ENCODE measurements at regions not wholly inside any gene's neighbourhood (a gene's known extent, or its start where the extent isn't known, plus 50 kb on each side); places are given as distances from the start of the nearest gene placed in this dataset.

DNA sequence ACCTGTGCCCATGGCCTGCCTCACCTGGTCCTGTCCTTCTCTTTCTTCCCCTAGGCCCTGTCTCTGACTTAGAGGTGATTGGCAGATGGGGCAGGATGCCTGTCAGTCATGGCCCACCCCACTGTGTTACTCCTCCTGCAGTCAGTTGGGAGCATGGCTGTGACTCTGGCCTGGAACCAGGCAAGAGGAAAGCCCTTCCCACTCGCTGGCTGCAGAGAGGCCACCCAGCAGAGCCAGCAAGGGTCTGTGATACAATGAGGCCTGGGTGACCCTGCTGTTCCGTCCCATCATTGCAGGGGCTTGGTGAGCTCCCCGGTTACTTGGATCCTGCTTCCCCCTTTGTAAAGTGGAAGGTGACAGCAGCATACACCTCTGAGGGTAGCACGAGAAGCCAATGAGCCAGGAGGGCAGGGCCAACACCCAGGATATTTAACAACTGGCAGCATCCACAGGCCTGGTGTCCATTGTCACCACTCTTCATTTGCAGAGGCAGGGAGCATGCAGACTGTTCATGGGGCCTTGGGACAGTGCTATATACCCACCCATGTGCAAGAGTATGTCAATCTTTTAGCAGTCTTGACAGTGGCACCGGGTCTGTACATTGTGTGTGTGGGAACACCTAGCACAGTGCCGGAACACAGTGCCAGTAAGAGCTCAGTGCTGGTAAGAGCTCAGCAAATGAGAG is 191.0 kb upstream of the C1orf174 start:
- H3K4me3 ChIP-seq (ENCODE audit: low read depth, low read length): no peak overlapping the region
- DNase-seq (ENCODE audit: low read depth): no peak
- no peak for TF ChIP-seq CTCF (IDR thresholded peaks at IDR 0.05; ENCODE audit: low read depth, low read length, missing control alignments)

DNA sequence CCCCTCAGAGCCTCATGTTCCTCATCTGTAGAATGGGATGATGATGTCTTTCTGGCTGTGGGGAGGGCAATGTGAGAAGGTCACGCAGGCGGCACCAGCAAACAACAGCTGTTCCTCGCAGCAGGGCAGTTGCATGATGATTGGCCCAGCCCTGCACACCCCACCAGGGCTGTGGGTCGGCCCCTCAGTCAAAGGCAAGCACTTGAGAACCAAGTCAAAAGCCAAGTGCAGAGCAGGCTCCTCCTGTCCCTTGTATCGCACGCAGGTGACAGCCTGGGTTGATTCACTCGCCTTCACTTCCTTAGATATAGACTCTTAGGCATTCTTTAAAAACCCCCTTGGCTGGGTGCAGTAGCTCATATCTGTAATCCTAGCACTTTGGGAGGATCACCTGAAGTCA is 191.9 kb upstream of the C1orf174 start:
- no peak for DNase-seq (ENCODE audit: low read depth)
- H3K4me3 ChIP-seq (ENCODE audit: low read depth, low read length): no peak overlapping the region
- no peak for TF ChIP-seq CTCF (IDR thresholded peaks at IDR 0.05; ENCODE audit: low read depth, low read length, missing control alignments)

- H3K4me3 ChIP-seq (ENCODE audit: low read depth, low read length): no peak overlapping the region
- no peak for TF ChIP-seq CTCF (IDR thresholded peaks at IDR 0.05; ENCODE audit: low read depth, low read length, missing control alignments)
- no peak for DNase-seq (ENCODE audit: low read depth)
These were observed 193.9 kb upstream of the C1orf174 start for GRCh38 chr1:4093856-4094565.

DNA sequence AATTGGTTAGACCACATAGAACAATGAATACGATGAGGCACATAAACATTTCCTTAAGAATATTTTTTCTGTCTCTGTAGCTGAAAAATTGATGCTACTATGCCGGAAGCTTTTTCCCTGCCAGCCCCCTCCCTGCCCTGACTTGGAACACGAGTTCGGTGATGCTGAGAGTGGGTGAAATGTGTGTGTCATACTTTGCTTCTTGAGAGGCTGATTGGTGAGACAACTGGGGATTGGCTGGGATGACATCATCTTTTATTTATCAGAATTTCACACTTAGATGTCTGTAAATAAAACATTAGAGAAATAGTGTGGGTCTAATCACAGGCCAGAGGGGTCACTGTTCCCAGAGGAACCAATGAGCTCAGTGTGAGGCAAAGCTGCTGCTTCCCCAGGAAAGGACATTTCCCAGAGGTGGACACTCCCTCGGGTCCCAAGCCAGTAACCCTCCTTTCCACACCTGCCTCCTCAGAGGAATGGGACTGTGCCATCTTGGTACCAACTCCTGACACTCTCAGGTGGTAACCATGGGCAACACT is 195.4 kb upstream of the C1orf174 start:
- no peak for TF ChIP-seq CTCF (IDR thresholded peaks at IDR 0.05; ENCODE audit: low read depth, low read length, missing control alignments)
- no peak overlapping the region for H3K4me3 ChIP-seq (ENCODE audit: low read depth, low read length)
- DNase-seq (ENCODE audit: low read depth): no peak

DNA sequence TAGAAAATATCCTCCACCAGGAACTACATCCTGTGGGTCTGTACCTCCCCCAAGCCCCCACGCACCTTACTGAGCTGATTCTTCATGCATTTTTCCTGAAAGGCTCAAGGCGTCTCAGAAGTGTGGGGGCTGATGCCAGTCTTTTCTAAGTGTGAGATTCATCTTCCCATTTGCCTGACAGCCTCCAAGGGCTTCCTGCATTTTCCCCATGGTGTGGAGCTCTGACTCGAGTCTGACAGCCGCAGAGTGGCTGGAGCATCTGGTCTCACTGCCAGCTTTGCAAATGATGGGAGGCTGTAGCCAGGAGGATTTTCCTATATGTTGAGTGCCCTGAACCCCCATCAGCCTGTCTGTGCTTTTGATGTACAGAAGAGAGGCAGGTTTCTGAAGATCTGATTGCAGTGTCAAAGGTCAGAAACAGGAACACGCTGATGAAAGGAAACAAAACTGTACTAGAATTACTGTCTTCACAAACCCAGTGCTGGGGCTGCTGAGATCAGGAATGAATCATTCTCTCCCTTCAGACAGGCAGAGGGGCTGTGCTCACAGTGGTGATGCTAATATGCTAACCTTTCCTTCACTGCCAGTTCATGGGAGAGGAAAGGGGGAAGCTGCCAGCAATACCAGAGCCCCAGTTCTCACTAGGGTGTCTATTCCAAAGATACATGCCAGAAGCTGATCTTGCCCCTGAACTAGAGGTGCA is 201.5 kb upstream of the C1orf174 start:
- no peak for TF ChIP-seq CTCF (IDR thresholded peaks at IDR 0.05; ENCODE audit: low read depth, low read length, missing control alignments)
- DNase-seq (ENCODE audit: low read depth): no peak
- H3K4me3 ChIP-seq (ENCODE audit: low read depth, low read length): no peak overlapping the region

DNA sequence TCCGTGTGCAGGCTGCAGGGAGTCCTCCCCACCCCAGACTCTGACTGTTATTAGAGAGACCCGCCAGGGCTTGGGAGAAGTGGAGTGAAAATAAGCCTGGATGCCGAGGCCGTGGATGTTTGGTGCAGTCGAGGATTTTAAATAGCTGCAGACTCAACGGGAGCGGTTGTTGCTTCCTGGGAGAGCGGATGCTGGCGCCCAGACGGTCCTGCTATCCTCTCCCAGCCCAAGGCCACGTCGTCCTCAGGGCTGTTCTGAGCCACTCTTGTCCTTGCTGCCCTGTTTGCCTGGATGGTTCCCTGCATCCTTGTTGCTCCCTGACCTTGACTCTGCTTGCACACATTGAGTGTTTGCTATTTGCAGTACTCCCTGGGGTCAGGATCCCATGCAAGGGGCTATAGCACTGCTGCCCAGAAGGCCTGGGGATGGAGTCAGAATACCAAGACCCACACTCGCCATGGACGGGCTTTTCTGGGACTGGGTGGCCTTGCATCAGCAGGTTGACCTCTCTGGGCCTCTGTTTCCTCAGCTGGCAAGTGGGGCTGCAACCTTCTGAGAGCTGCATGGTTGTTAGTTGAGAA is 205.3 kb upstream of the C1orf174 start:
- TF ChIP-seq CTCF (IDR thresholded peaks at IDR 0.05; ENCODE audit: low read depth, low read length, missing control alignments): no peak
- DNase-seq (ENCODE audit: low read depth): no peak
- no peak overlapping the region for H3K4me3 ChIP-seq (ENCODE audit: low read depth, low read length)
